IMR-90 (cell line): ENCODE measurements at regions not wholly inside any gene's neighbourhood (a gene's known extent, or its start where the extent isn't known, plus 50 kb on each side); places are given as distances from the start of the nearest gene placed in this dataset.

Experiments used
- ATAC-seq: fragments of 200-7000 bp; cut with Tn5 transposase; 2 replicates; pipeline ENCODE4 v1.9.1; 2020; ENCODE audit warnings: low read depth, mild to moderate bottlenecking, moderate library complexity
- BruUV-seq: library from RNA; stranded (reverse); fragments of 400-500 nt; replicated peaks from 2 replicates; lab custom pipeline; 2021; lab: Mats Ljungman, UMichigan
- CTCF ChIA-PET: fragments of 300-600 bp; formaldehyde crosslinking; extraction: SDS; loops from one replicate; lab custom pipeline; 2021; ENCODE audit warnings: antibody characterized with exemption; lab: Yijun Ruan, JAX
- POLR2A ChIA-PET: fragments of 300-600 bp; sonication (Branson Sonifier 250); formaldehyde crosslinking; loops from one replicate; lab custom pipeline; 2022; ENCODE audit warnings: antibody characterized with exemption; ENCODE audit not compliant: unreplicated experiment; lab: Charles Lee
- DNase-seq: peaks from one replicate; pipeline ENCODE4 v3.0.0; 2013
- H2AFZ ChIP-seq: replicated peaks from 2 replicates; pipeline ENCODE3; 2013; ENCODE audit warnings: low read length, mild to moderate bottlenecking; ENCODE audit not compliant: poor library complexity
- H2AK5ac ChIP-seq: 2 replicates; pipeline ENCODE4 v1.6.1; 2013; ENCODE audit warnings: low read depth, low read length, inconsistent platforms
- H2AK9ac ChIP-seq: replicated peaks from 2 replicates; pipeline ENCODE3; 2013; ENCODE audit warnings: mild to moderate bottlenecking, low read depth, low read length, moderate library complexity; ENCODE audit not compliant: poor library complexity
- H2BK120ac ChIP-seq: 2 replicates; pipeline ENCODE4 v1.6.1; 2013; ENCODE audit warnings: low read depth, low read length, inconsistent platforms
- H2BK15ac ChIP-seq: 3 replicates; pipeline ENCODE4 v1.6.1; 2013; ENCODE audit warnings: low read depth, low read length, inconsistent platforms
- H2BK20ac ChIP-seq: 2 replicates; pipeline ENCODE4 v1.6.1; 2013; ENCODE audit warnings: low read depth, mild to moderate bottlenecking, inconsistent platforms, low read length, moderate library complexity
- H2BK5ac ChIP-seq: 2 replicates; pipeline ENCODE4 v1.6.1; 2013; ENCODE audit warnings: mild to moderate bottlenecking, low read depth, low read length, inconsistent platforms; ENCODE audit not compliant: poor library complexity, severe bottlenecking
- H3K14ac ChIP-seq: replicated peaks from 2 replicates; pipeline ENCODE4 v1.6.1; 2013; ENCODE audit warnings: low read depth, low read length, inconsistent platforms
- H3K18ac ChIP-seq: 2 replicates; pipeline ENCODE4 v1.6.1; 2013; ENCODE audit warnings: low read depth, low read length, control low read depth
- H3K23ac ChIP-seq: 2 replicates; pipeline ENCODE4 v1.6.1; 2013; ENCODE audit warnings: low read depth, low read length, inconsistent platforms
- H3K27ac ChIP-seq: 2 replicates; pipeline ENCODE4 v1.5.1; 2013; ENCODE audit warnings: mild to moderate bottlenecking, control low read depth, low read length; ENCODE audit not compliant: insufficient read depth
- H3K27me3 ChIP-seq: 2 replicates; pipeline ENCODE4 v1.6.1; 2013; ENCODE audit warnings: low read length; ENCODE audit not compliant: control insufficient read depth, insufficient read depth
- H3K36me3 ChIP-seq: 2 replicates; pipeline ENCODE4 v1.6.1; 2013; ENCODE audit warnings: low read length, mixed read lengths; ENCODE audit not compliant: control insufficient read depth, insufficient read depth
- H3K4ac ChIP-seq: 2 replicates; pipeline ENCODE4 v1.6.1; 2013; ENCODE audit warnings: low read depth, low read length, inconsistent platforms
- H3K4me1 ChIP-seq: 2 replicates; pipeline ENCODE4 v1.6.1; 2013; ENCODE audit warnings: low read length, mixed read lengths; ENCODE audit not compliant: control insufficient read depth, insufficient read depth
- H3K4me2 ChIP-seq: 2 replicates; pipeline ENCODE4 v1.6.1; 2013; ENCODE audit warnings: low read depth, mild to moderate bottlenecking, control low read depth, low read length, moderate library complexity
- H3K4me3 ChIP-seq: 2 replicates; pipeline ENCODE4 v1.5.1; 2013; ENCODE audit warnings: low read depth, mild to moderate bottlenecking, control low read depth, low read length, moderate library complexity; ENCODE audit not compliant: insufficient read depth
- H3K56ac ChIP-seq: 2 replicates; pipeline ENCODE4 v1.6.1; 2013; ENCODE audit warnings: low read length, inconsistent platforms; ENCODE audit not compliant: insufficient read depth; ENCODE audit errors: extremely low read depth
- H3K79me1 ChIP-seq, 2 experiments: 2 replicates each; pipeline ENCODE4 v1.6.1; 2013; ENCODE audit warnings: low read length in 2 of 2, inconsistent platforms in 1 of 2, low read depth in 1 of 2
- H3K9ac ChIP-seq: 2 replicates; pipeline ENCODE4 v1.6.1; 2013; ENCODE audit warnings: low read depth, low read length, control low read depth
- H3K9me1 ChIP-seq: 2 replicates; pipeline ENCODE4 v1.6.1; 2013; ENCODE audit warnings: low read length, inconsistent platforms; ENCODE audit not compliant: insufficient read depth
- H3K9me3 ChIP-seq: 2 replicates; pipeline ENCODE4 v1.6.1; 2013; ENCODE audit warnings: low read length; ENCODE audit not compliant: control insufficient read depth, insufficient read depth
- H4K20me1 ChIP-seq: 2 replicates; pipeline ENCODE4 v1.6.1; 2013; ENCODE audit warnings: low read length, inconsistent platforms; ENCODE audit not compliant: insufficient read depth
- H4K5ac ChIP-seq: 2 replicates; pipeline ENCODE4 v1.6.1; 2013; ENCODE audit warnings: mild to moderate bottlenecking, low read depth, low read length, control low read depth
- H4K8ac ChIP-seq, 2 experiments: 2 replicates each; pipeline ENCODE4 v1.6.1; 2013; ENCODE audit warnings: low read depth in 2 of 2, low read length in 2 of 2, control low read depth in 1 of 2, inconsistent platforms in 1 of 2
- H4K91ac ChIP-seq: 2 replicates; pipeline ENCODE4 v1.6.1; 2013; ENCODE audit warnings: low read depth, low read length, inconsistent platforms; ENCODE audit not compliant: insufficient read depth
- MAFK ChIP-seq: IDR thresholded peaks from 2 replicates; pipeline ENCODE4 v1.6.1; 2012; ENCODE audit warnings: low read depth, low read length, improper control_type of control experiment
- WGBS, 2 experiments: methylation state at CpG; one replicate each; pipeline versions ENCODE4 v1.1.5 to v1.1.7; 2013; ENCODE audit warnings: missing lambda C conversion rate in 2 of 2; ENCODE audit not compliant: insufficient read length in 1 of 2; ENCODE audit errors: extremely low coverage in 2 of 2; 5-methylcytosine and 5-hydroxymethylcytosine counted together
- dilution Hi-C: fragments of 300-500 bp; cut with HindIII; formaldehyde crosslinking; loops from one replicate; pipeline ENCODE4 v1.14.3; 2018; ENCODE audit warnings: low sequenced_read_pairs; ENCODE audit not compliant: unreplicated experiment
- in situ Hi-C: fragments of 300-500 bp; cut with MboI; formaldehyde crosslinking; loops from 3 replicates; pipeline ENCODE4 v1.14.3; 2019; ENCODE audit warnings: low sequenced_read_pairs, inconsistent platforms, mixed read lengths
- intact Hi-C: fragments of 100-400 bp; cut with micrococcal nuclease; formaldehyde crosslinking; loops from 2 replicates; pipeline ENCODE4 v1.10.0; 2022
- TF ChIP-seq, protein P1 (sequence below): conservative IDR thresholded peaks from 2 replicates; pipeline ENCODE4 v1.5.1; 2012; ENCODE audit warnings: mild to moderate bottlenecking, low read depth, low read length, improper control_type of control experiment

DNA sequence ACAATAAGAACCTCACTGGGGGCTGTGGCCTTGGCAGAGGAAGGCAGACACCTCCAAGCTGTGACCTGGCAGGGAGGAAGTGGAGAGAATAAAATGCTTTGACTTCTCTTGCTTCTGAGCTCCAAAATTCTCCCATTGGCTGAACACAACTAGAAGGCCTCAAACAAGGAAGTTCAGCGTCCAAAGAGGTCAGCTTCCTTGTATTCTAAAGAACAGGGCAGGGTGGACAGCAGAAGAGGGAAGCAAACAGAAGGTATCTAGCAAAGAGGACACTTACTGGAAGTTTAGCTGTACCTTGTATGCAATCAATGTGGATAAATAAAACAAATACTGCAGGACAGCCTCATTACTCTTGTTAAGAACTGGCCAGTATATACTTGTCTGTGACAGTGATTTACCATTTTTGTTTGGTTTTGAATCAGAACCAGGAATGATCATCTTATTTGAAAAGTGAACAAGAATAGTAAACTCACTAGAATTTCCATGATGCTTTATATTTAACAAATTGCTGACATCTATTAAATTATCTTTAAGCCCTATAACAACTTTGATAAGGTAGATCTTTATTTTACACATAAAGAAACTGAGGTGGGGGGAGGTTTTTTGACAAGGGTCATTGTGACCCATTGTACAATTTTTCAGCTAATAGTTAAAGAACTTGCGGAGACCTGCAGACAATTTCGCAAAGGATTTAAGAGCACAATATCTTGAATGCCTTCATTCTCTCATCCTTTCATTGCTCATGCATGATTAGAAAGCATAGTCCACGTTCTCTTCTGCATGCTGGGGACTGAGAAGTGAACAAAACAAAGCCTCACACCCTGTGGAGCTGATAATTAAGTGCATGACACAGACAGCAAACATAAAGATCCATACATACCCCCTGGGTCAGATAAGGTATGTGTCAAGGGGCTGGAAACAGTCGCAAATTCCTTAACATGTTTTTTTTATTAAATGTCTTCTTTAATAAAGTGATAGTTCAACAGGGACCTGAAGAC is 1448.0 kb downstream of the AACS start:
- Histone ChIP-seq H2BK5ac (no peak overlapping the region), H2BK15ac (no peak overlapping the region), H3K4ac (no peak overlapping the region), H4K8ac (no peak overlapping the region), H3K4me2 (no peak overlapping the region), H3K9me3 (peaks cover 6% of the 10 kb centered on the region; the same call in 1 of the 2 replicates), H4K20me1 (no peaks in the 10 kb centered on the region), H3K36me3 (no peaks in the 10 kb centered on the region), H3K27ac (no peak overlapping the region), H2AK5ac (no peak overlapping the region), H3K23ac (no peak overlapping the region), H3K9me1 (no peaks in the 10 kb centered on the region), H4K5ac (no peak overlapping the region), H2AFZ (no peak overlapping the region), H2BK20ac (no peak overlapping the region), H3K79me1 (no peaks in the 10 kb centered on the region), H3K9ac (no peak overlapping the region), H3K4me3 (no peak overlapping the region), H4K91ac (no peak overlapping the region), H3K27me3 (no peaks in the 10 kb centered on the region), H2BK120ac (no peak overlapping the region), H3K4me1 (no peaks in the 10 kb centered on the region), H3K56ac (no peak overlapping the region), H2AK9ac (no peak overlapping the region), H3K14ac (no peak overlapping the region), H3K18ac (no peak overlapping the region)
- peak; percentile 53 for TF ChIP-seq MAFK
- TF ChIP-seq, protein P1, sequence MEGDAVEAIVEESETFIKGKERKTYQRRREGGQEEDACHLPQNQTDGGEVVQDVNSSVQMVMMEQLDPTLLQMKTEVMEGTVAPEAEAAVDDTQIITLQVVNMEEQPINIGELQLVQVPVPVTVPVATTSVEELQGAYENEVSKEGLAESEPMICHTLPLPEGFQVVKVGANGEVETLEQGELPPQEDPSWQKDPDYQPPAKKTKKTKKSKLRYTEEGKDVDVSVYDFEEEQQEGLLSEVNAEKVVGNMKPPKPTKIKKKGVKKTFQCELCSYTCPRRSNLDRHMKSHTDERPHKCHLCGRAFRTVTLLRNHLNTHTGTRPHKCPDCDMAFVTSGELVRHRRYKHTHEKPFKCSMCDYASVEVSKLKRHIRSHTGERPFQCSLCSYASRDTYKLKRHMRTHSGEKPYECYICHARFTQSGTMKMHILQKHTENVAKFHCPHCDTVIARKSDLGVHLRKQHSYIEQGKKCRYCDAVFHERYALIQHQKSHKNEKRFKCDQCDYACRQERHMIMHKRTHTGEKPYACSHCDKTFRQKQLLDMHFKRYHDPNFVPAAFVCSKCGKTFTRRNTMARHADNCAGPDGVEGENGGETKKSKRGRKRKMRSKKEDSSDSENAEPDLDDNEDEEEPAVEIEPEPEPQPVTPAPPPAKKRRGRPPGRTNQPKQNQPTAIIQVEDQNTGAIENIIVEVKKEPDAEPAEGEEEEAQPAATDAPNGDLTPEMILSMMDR, result no peak
- ChIA-PET POLR2A (no interaction called here), CTCF (no interaction called here)
- in situ Hi-C loops, result no loop called here
- ATAC-seq (no peak), DNase-seq (no peak)
- WGBS, 2 experiments, result no CpG with 5 or more reads among the region's 5 CpGs
- BruUV-seq, result no TSS peak
- intact Hi-C loops, result no loop called here
- dilution Hi-C loops, result no loop called here
